Lower leg skin (tissue), 3 donors: ENCODE measurements at regions not wholly inside any gene's neighbourhood (a gene's known extent, or its start where the extent isn't known, plus 50 kb on each side); places are given as distances from the start of the nearest gene placed in this dataset.

ENCODE experiments used
- POLR2A ChIP-seq, 2 donors: fragments of 450-650 bp; IDR thresholded peaks; one replicate each; pipeline ENCODE4 v1.6.1; 2016 to 2017; ENCODE audit warnings: antibody characterized with exemption in 2 of 2, mild to moderate bottlenecking in 1 of 2, moderate library complexity in 1 of 2
- TF ChIP-seq, protein P1 (sequence below), 3 donors: fragments of 450-650 bp; IDR thresholded peaks; one replicate each; pipeline ENCODE4 v1.5.1; 2016; ENCODE audit warnings: antibody characterized with exemption in 3 of 3, mild to moderate bottlenecking in 3 of 3, moderate library complexity in 2 of 3

DNA sequence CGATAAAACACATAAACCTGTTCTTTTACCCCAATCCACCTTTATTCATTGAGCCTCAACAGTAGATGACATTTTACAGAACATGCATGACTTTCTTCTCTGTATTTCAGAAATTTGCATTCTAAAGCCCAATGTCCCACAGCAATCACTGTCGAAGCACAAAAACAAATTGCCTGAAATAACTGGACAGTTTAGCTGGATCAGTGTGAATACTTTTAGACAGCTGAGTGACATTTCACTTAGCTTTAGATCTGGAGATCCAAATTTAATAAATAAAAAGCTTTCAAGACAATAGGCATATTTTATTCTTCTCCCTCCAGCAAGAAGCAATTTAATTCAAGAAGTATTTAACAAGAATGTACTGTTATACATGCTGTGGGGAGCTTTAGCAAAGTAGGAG is 109.1 kb upstream of the FSCB start:
- TF ChIP-seq, protein P1, sequence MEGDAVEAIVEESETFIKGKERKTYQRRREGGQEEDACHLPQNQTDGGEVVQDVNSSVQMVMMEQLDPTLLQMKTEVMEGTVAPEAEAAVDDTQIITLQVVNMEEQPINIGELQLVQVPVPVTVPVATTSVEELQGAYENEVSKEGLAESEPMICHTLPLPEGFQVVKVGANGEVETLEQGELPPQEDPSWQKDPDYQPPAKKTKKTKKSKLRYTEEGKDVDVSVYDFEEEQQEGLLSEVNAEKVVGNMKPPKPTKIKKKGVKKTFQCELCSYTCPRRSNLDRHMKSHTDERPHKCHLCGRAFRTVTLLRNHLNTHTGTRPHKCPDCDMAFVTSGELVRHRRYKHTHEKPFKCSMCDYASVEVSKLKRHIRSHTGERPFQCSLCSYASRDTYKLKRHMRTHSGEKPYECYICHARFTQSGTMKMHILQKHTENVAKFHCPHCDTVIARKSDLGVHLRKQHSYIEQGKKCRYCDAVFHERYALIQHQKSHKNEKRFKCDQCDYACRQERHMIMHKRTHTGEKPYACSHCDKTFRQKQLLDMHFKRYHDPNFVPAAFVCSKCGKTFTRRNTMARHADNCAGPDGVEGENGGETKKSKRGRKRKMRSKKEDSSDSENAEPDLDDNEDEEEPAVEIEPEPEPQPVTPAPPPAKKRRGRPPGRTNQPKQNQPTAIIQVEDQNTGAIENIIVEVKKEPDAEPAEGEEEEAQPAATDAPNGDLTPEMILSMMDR (IDR thresholded peaks at IDR 0.05), result no peak
- TF ChIP-seq POLR2A (IDR thresholded peaks at IDR 0.05), result no peak
